Cardiac fibroblast (primary cell): ENCODE measurements at regions not wholly inside any gene's neighbourhood (a gene's known extent, or its start where the extent isn't known, plus 50 kb on each side); places are given as distances from the start of the nearest gene placed in this dataset.

ENCODE experiments used
- DNase-seq, 2 donors: peaks; one replicate each; pipeline versions ENCODE4 v3.0.0 to v3.0.0-alpha.2; 2010; ENCODE audit warnings: low read depth in 2 of 2
- H3K4me3 ChIP-seq, 2 donors: replicated peaks in 1 of 2; 1 replicate in 1 of 2; 2 replicates in 1 of 2; pipeline ENCODE4 v1.5.1; 2011; ENCODE audit warnings: low read depth in 2 of 2, low read length in 2 of 2, mild to moderate bottlenecking in 2 of 2, moderate library complexity in 1 of 2
- CTCF ChIP-seq: IDR thresholded peaks from one replicate; pipeline ENCODE4 v1.5.1; 2011; ENCODE audit warnings: low read depth, mild to moderate bottlenecking, low read length, inconsistent platforms

DNA sequence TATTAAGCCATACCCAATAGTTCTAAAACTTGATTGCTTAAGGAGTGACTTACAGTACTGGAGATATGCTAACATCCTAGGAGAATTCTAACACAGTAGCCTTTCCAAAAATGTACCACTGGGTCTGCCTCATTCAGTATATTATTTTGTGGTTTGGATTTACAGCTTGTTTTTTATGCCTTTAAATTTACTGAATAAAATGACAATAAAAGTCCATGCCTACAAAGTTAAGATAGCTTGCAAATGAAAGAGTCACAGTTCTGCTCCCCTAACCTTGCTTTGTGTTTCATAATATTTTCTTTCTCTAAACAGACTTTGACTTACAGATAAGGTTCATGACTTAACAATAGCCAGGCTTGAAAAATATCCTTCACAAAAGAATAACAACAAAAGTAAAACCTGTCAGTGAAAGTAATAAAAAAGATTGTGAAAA is 951.1 kb upstream of the NUDT12 start:
- H3K4me3 ChIP-seq, result no peak overlapping the region
- no peak for TF ChIP-seq CTCF
- DNase-seq, result no peak

GRCh38 chr5:104513121-104513602 is 950.6 kb upstream of the NUDT12 start:
- no peak for TF ChIP-seq CTCF
- H3K4me3 ChIP-seq, result no peak overlapping the region
- DNase-seq, result peak; percentile 17 to 59

GRCh38 chr5:104512063-104512825 is 949.7 kb upstream of the NUDT12 start:
- peak in 1 of 2 donors; percentile 12 for DNase-seq
- TF ChIP-seq CTCF, result no peak
- no peak overlapping the region for H3K4me3 ChIP-seq

DNA sequence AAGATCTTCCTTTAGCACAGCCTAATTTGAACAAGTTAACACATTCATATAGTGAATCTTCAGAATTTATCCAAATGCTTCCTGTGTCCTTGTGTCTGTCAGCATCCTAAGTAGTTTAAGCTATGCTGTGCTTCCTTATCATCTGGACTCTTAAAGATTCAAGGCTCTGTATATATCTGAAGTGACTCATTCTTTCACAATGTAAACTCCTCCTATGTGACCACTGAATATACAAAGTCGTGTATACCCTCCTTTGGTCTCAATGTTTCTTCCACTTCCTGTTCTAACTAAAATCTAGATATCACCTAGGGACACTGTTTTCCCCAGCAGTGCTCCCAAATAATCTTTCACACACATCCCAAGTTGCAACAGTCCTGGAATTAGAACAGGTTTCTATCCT is 935.7 kb upstream of the NUDT12 start:
- no peak for TF ChIP-seq CTCF
- H3K4me3 ChIP-seq, result no peak overlapping the region
- DNase-seq, result peak in 1 of 2 donors; percentile 2

- DNase-seq, result no peak
- no peak for TF ChIP-seq CTCF
- no peak overlapping the region for H3K4me3 ChIP-seq
Observed at GRCh38 chr5:104494083-104494482, 931.5 kb upstream of the NUDT12 start.

DNA sequence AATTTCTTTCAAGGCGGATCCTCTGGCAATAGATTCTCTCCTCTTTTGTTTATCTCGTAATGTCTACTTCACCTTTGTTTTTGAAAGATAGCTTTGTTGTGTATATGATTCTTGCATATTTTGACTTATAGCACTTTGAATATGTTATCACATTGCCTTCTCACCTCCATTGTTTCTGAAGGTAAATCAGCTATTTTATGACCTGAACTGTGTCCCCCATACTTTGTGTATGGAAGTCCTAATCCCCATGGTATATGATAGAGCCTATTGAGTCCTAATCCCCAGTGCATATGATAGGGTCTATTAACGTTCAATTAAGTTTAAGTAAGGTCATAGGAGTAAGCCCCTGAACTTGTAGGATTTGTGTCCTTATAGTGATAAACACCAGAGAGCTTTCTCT is 910.2 kb upstream of the NUDT12 start:
- TF ChIP-seq CTCF, result no peak
- H3K4me3 ChIP-seq, result no peak overlapping the region

More for the DNA sequence above, 910.2 kb upstream of the NUDT12 start:
- DNase-seq, result no peak
